IMR-90 (cell line): ENCODE measurements at regions not wholly inside any gene's neighbourhood (a gene's known extent, or its start where the extent isn't known, plus 50 kb on each side); places are given as distances from the start of the nearest gene placed in this dataset.

Experiments
- ATAC-seq: fragments of 200-7000 bp; cut with Tn5 transposase; 2 replicates; pipeline ENCODE4 v1.9.1; 2020; ENCODE audit warnings: low read depth, mild to moderate bottlenecking, moderate library complexity
- BruUV-seq: library from RNA; stranded (reverse); fragments of 400-500 nt; replicated peaks from 2 replicates; lab custom pipeline; 2021; lab: Mats Ljungman, UMichigan
- CTCF ChIA-PET: fragments of 300-600 bp; formaldehyde crosslinking; extraction: SDS; loops from one replicate; lab custom pipeline; 2021; ENCODE audit warnings: antibody characterized with exemption; lab: Yijun Ruan, JAX
- POLR2A ChIA-PET: fragments of 300-600 bp; sonication (Branson Sonifier 250); formaldehyde crosslinking; loops from one replicate; lab custom pipeline; 2022; ENCODE audit warnings: antibody characterized with exemption; ENCODE audit not compliant: unreplicated experiment; lab: Charles Lee
- DNase-seq: peaks from one replicate; pipeline ENCODE4 v3.0.0; 2013
- H2AFZ ChIP-seq: replicated peaks from 2 replicates; pipeline ENCODE3; 2013; ENCODE audit warnings: low read length, mild to moderate bottlenecking; ENCODE audit not compliant: poor library complexity
- H2AK5ac ChIP-seq: 2 replicates; pipeline ENCODE4 v1.6.1; 2013; ENCODE audit warnings: low read depth, low read length, inconsistent platforms
- H2AK9ac ChIP-seq: replicated peaks from 2 replicates; pipeline ENCODE3; 2013; ENCODE audit warnings: mild to moderate bottlenecking, low read depth, low read length, moderate library complexity; ENCODE audit not compliant: poor library complexity
- H2BK120ac ChIP-seq: 2 replicates; pipeline ENCODE4 v1.6.1; 2013; ENCODE audit warnings: low read depth, low read length, inconsistent platforms
- H2BK15ac ChIP-seq: 3 replicates; pipeline ENCODE4 v1.6.1; 2013; ENCODE audit warnings: low read depth, low read length, inconsistent platforms
- H2BK20ac ChIP-seq: 2 replicates; pipeline ENCODE4 v1.6.1; 2013; ENCODE audit warnings: low read depth, mild to moderate bottlenecking, inconsistent platforms, low read length, moderate library complexity
- H2BK5ac ChIP-seq: 2 replicates; pipeline ENCODE4 v1.6.1; 2013; ENCODE audit warnings: mild to moderate bottlenecking, low read depth, low read length, inconsistent platforms; ENCODE audit not compliant: poor library complexity, severe bottlenecking
- H3K14ac ChIP-seq: replicated peaks from 2 replicates; pipeline ENCODE4 v1.6.1; 2013; ENCODE audit warnings: low read depth, low read length, inconsistent platforms
- H3K18ac ChIP-seq: 2 replicates; pipeline ENCODE4 v1.6.1; 2013; ENCODE audit warnings: low read depth, low read length, control low read depth
- H3K23ac ChIP-seq: 2 replicates; pipeline ENCODE4 v1.6.1; 2013; ENCODE audit warnings: low read depth, low read length, inconsistent platforms
- H3K27ac ChIP-seq: 2 replicates; pipeline ENCODE4 v1.5.1; 2013; ENCODE audit warnings: mild to moderate bottlenecking, control low read depth, low read length; ENCODE audit not compliant: insufficient read depth
- H3K27me3 ChIP-seq: 2 replicates; pipeline ENCODE4 v1.6.1; 2013; ENCODE audit warnings: low read length; ENCODE audit not compliant: control insufficient read depth, insufficient read depth
- H3K36me3 ChIP-seq: 2 replicates; pipeline ENCODE4 v1.6.1; 2013; ENCODE audit warnings: low read length, mixed read lengths; ENCODE audit not compliant: control insufficient read depth, insufficient read depth
- H3K4ac ChIP-seq: 2 replicates; pipeline ENCODE4 v1.6.1; 2013; ENCODE audit warnings: low read depth, low read length, inconsistent platforms
- H3K4me1 ChIP-seq: 2 replicates; pipeline ENCODE4 v1.6.1; 2013; ENCODE audit warnings: low read length, mixed read lengths; ENCODE audit not compliant: control insufficient read depth, insufficient read depth
- H3K4me2 ChIP-seq: 2 replicates; pipeline ENCODE4 v1.6.1; 2013; ENCODE audit warnings: low read depth, mild to moderate bottlenecking, control low read depth, low read length, moderate library complexity
- H3K4me3 ChIP-seq: 2 replicates; pipeline ENCODE4 v1.5.1; 2013; ENCODE audit warnings: low read depth, mild to moderate bottlenecking, control low read depth, low read length, moderate library complexity; ENCODE audit not compliant: insufficient read depth
- H3K56ac ChIP-seq: 2 replicates; pipeline ENCODE4 v1.6.1; 2013; ENCODE audit warnings: low read length, inconsistent platforms; ENCODE audit not compliant: insufficient read depth; ENCODE audit errors: extremely low read depth
- H3K79me1 ChIP-seq, 2 experiments: 2 replicates each; pipeline ENCODE4 v1.6.1; 2013; ENCODE audit warnings: low read length in 2 of 2, inconsistent platforms in 1 of 2, low read depth in 1 of 2
- H3K9ac ChIP-seq: 2 replicates; pipeline ENCODE4 v1.6.1; 2013; ENCODE audit warnings: low read depth, low read length, control low read depth
- H3K9me1 ChIP-seq: 2 replicates; pipeline ENCODE4 v1.6.1; 2013; ENCODE audit warnings: low read length, inconsistent platforms; ENCODE audit not compliant: insufficient read depth
- H3K9me3 ChIP-seq: 2 replicates; pipeline ENCODE4 v1.6.1; 2013; ENCODE audit warnings: low read length; ENCODE audit not compliant: control insufficient read depth, insufficient read depth
- H4K20me1 ChIP-seq: 2 replicates; pipeline ENCODE4 v1.6.1; 2013; ENCODE audit warnings: low read length, inconsistent platforms; ENCODE audit not compliant: insufficient read depth
- H4K5ac ChIP-seq: 2 replicates; pipeline ENCODE4 v1.6.1; 2013; ENCODE audit warnings: mild to moderate bottlenecking, low read depth, low read length, control low read depth
- H4K8ac ChIP-seq, 2 experiments: 2 replicates each; pipeline ENCODE4 v1.6.1; 2013; ENCODE audit warnings: low read depth in 2 of 2, low read length in 2 of 2, control low read depth in 1 of 2, inconsistent platforms in 1 of 2
- H4K91ac ChIP-seq: 2 replicates; pipeline ENCODE4 v1.6.1; 2013; ENCODE audit warnings: low read depth, low read length, inconsistent platforms; ENCODE audit not compliant: insufficient read depth
- BHLHE40 ChIP-seq: fragments of 150-350 bp; IDR thresholded peaks from 2 replicates; pipeline ENCODE4 v1.6.1; 2016; ENCODE audit warnings: mild to moderate bottlenecking, low read depth, low read length
- CHD1 ChIP-seq: IDR thresholded peaks from 2 replicates; pipeline ENCODE4 v1.6.1; 2012; ENCODE audit warnings: low read depth, low read length, improper control_type of control experiment
- CTCF ChIP-seq: conservative IDR thresholded peaks from 2 replicates; pipeline ENCODE4 v1.5.1; 2012; ENCODE audit warnings: mild to moderate bottlenecking, low read depth, low read length, improper control_type of control experiment
- FOS ChIP-seq: fragments of 150-350 bp; IDR thresholded peaks from 2 replicates; pipeline ENCODE4 v1.6.1; 2016; ENCODE audit warnings: low read depth, low read length
- MAFK ChIP-seq: IDR thresholded peaks from 2 replicates; pipeline ENCODE4 v1.6.1; 2012; ENCODE audit warnings: low read depth, low read length, improper control_type of control experiment
- MAZ ChIP-seq: IDR thresholded peaks from 2 replicates; pipeline ENCODE4 v1.6.1; 2012; ENCODE audit warnings: low read depth, mild to moderate bottlenecking, low read length, improper control_type of control experiment, moderate library complexity, borderline replicate concordance
- NFE2L2 ChIP-seq: fragments of 150-350 bp; IDR thresholded peaks from 2 replicates; pipeline ENCODE4 v1.6.1; 2016; ENCODE audit warnings: low read depth, mild to moderate bottlenecking, low read length
- RAD21 ChIP-seq: IDR thresholded peaks from 2 replicates; pipeline ENCODE4 v1.6.1; 2012; ENCODE audit warnings: low read length, improper control_type of control experiment
- RCOR1 ChIP-seq: IDR thresholded peaks from 2 replicates; pipeline ENCODE4 v1.6.1; 2012; ENCODE audit warnings: mild to moderate bottlenecking, low read length, improper control_type of control experiment; ENCODE audit not compliant: insufficient replicate concordance
- RFX5 ChIP-seq: IDR thresholded peaks from 2 replicates; pipeline ENCODE4 v1.8.0; 2012; ENCODE audit warnings: low read depth, mild to moderate bottlenecking, low read length, moderate library complexity
- SMC3 ChIP-seq: fragments of 150-350 bp; IDR thresholded peaks from 2 replicates; pipeline ENCODE4 v1.6.1; 2016; ENCODE audit warnings: low read depth, mild to moderate bottlenecking, antibody characterized with exemption, low read length, moderate library complexity
- WGBS, 2 experiments: methylation state at CpG; one replicate each; pipeline versions ENCODE4 v1.1.5 to v1.1.7; 2013; ENCODE audit warnings: missing lambda C conversion rate in 2 of 2; ENCODE audit not compliant: insufficient read length in 1 of 2; ENCODE audit errors: extremely low coverage in 2 of 2; 5-methylcytosine and 5-hydroxymethylcytosine counted together
- dilution Hi-C: fragments of 300-500 bp; cut with HindIII; formaldehyde crosslinking; loops from one replicate; pipeline ENCODE4 v1.14.3; 2018; ENCODE audit warnings: low sequenced_read_pairs; ENCODE audit not compliant: unreplicated experiment
- in situ Hi-C: fragments of 300-500 bp; cut with MboI; formaldehyde crosslinking; loops from 3 replicates; pipeline ENCODE4 v1.14.3; 2019; ENCODE audit warnings: low sequenced_read_pairs, inconsistent platforms, mixed read lengths
- intact Hi-C: fragments of 100-400 bp; cut with micrococcal nuclease; formaldehyde crosslinking; loops from 2 replicates; pipeline ENCODE4 v1.10.0; 2022
- TF ChIP-seq, protein P1 (sequence below): fragments of 150-350 bp; IDR thresholded peaks from 2 replicates; pipeline ENCODE4 v1.6.1; 2016; ENCODE audit warnings: low read depth, mild to moderate bottlenecking, low read length, moderate library complexity, borderline replicate concordance
- TF ChIP-seq, protein P2 (sequence below): fragments of 150-350 bp; IDR thresholded peaks from 2 replicates; pipeline ENCODE4 v1.6.1; 2017; ENCODE audit warnings: mild to moderate bottlenecking, antibody characterized with exemption, low read length, low read depth

DNA sequence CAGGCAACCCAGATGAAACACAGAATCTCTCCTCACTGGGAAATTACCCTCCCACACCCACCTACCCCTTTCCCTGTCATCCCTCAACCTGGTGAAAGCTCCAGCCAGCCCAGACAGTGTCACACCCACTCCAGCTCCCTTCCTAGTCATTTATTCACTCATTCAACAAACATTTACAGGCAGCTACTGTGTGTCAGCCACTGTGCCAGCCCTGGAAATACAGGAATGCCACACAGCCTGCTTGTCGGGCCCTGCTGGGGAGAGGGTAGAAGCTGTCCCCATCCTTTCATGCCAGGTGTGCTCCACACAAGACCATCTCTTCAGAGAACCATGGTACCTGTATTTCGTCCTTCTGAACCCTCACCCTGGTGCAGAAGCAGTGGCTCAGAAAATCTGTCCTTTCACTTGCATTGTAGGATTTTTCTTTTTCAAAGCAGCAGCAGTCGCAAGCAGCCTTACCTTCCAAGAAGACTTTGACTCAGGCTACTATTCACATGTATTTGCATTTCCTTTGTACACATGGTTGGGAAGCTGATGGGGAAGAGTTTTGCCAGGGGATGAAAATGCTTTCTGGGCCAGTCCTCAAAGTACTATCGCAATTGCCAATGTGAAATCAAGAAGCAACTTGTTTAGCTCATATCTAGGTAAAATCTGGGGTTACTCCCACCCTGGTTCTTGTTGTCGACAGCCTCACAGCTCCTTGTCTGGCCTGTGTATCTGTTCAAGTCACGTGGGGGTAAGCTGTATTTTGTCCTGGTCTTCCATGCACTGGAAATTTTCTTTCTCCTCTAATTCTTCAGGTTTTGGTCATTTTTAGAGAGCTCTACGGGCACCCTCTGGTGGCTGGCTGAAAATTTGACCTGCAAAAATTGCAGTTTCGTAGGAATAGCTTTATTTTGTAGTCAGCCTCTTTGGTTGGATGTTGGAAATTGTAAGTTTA lies 147.4 kb upstream of the EGLN3 start:
- Histone ChIP-seq H4K91ac (no peak overlapping the region), H3K27ac (no peak overlapping the region), H3K4me3 (no peak overlapping the region), H3K4me2 (no peak overlapping the region), H3K56ac (no peak overlapping the region), H2BK20ac (no peak overlapping the region), H2AK9ac (no peak overlapping the region), H2BK5ac (no peak overlapping the region), H2BK120ac (no peak overlapping the region), H3K4me1 (no peaks in the 10 kb centered on the region), H3K18ac (no peak overlapping the region), H3K9me1 (no peaks in the 10 kb centered on the region), H3K23ac (no peak overlapping the region), H4K20me1 (no peaks in the 10 kb centered on the region), H2BK15ac (no peak overlapping the region), H2AK5ac (no peak overlapping the region), H3K79me1 (no peaks in the 10 kb centered on the region), H4K5ac (no peak overlapping the region), H3K4ac (no peak overlapping the region), H3K36me3 (no peaks in the 10 kb centered on the region), H2AFZ (no peak overlapping the region), H3K9ac (no peak overlapping the region), H3K27me3 (peaks cover 6% of the 10 kb centered on the region; the same call in 1 of the 2 replicates), H4K8ac (no peak overlapping the region), H3K14ac (no peak overlapping the region), H3K9me3 (no peaks in the 10 kb centered on the region)
- DNase-seq (peak; percentile 29), ATAC-seq (peak; percentile 62)
- TF ChIP-seq NFE2L2 (no peak), CHD1 (no peak), RAD21 (peak; percentile 64), SMC3 (peak; percentile 63), MAFK (no peak), CTCF (peak; percentile 65), RFX5 (no peak), BHLHE40 (no peak), MAZ (no peak), RCOR1 (no peak), FOS (no peak)
- TF ChIP-seq, protein P1, sequence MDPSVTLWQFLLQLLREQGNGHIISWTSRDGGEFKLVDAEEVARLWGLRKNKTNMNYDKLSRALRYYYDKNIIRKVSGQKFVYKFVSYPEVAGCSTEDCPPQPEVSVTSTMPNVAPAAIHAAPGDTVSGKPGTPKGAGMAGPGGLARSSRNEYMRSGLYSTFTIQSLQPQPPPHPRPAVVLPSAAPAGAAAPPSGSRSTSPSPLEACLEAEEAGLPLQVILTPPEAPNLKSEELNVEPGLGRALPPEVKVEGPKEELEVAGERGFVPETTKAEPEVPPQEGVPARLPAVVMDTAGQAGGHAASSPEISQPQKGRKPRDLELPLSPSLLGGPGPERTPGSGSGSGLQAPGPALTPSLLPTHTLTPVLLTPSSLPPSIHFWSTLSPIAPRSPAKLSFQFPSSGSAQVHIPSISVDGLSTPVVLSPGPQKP, result no peak
- TF ChIP-seq, protein P2, sequence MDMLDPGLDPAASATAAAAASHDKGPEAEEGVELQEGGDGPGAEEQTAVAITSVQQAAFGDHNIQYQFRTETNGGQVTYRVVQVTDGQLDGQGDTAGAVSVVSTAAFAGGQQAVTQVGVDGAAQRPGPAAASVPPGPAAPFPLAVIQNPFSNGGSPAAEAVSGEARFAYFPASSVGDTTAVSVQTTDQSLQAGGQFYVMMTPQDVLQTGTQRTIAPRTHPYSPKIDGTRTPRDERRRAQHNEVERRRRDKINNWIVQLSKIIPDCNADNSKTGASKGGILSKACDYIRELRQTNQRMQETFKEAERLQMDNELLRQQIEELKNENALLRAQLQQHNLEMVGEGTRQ, result peak; percentile 51; the same call in 1 of the 2 replicates
- ChIA-PET CTCF (interaction anchor here (0.6 to 1.1 kb wide), 8 partner anchors 11 to 258 kb away, joined by 3 to 5 read pairs (median 3); no protein-coding TSS in a partner anchor), POLR2A (interaction anchor here (0.5 kb wide), 1 partner anchor 37 kb away, joined by 3 read pairs; no protein-coding TSS in a partner anchor)
- no TSS peak for BruUV-seq
- intact Hi-C loops, result loop anchor here (1.0 kb wide), 2 partner anchors 259 to 1522 kb away; no protein-coding TSS in a partner anchor
- WGBS, 2 experiments, result 14% methylated on average over 1 of the region's 8 CpGs; no CpG with 5 or more reads in 1 of the 2 experiments
- dilution Hi-C loops, result no loop called here
- in situ Hi-C loops, result no loop called here
